Stomach (tissue), 8 donors: ENCODE measurements at regions not wholly inside any gene's neighbourhood (a gene's known extent, or its start where the extent isn't known, plus 50 kb on each side); places are given as distances from the start of the nearest gene placed in this dataset.

Experiments used
- DNase-seq, 2 donors: peaks; one replicate each; pipeline versions ENCODE4 v3.0.0 to v3.0.0-alpha.2; 2013 to 2019
- H3K27ac ChIP-seq, 5 donors: fragments of 200-600 bp in 4 of 5; sonication (generic) in 4 of 5; one replicate each; pipeline ENCODE4 v1.5.1; 2013 to 2019; ENCODE audit warnings: mild to moderate bottlenecking in 1 of 5, moderate library complexity in 1 of 5
- H3K27me3 ChIP-seq, 3 donors: fragments of 200-600 bp; sonication (generic); one replicate each; pipeline ENCODE4 v1.5.1; 2017 to 2019; ENCODE audit warnings: mixed run types in 1 of 3
- H3K36me3 ChIP-seq, 4 donors: fragments of 200-600 bp; sonication (generic); 1 replicate in 3 of 4; 2 replicates in 1 of 4; pipeline ENCODE4 v1.5.1; 2016 to 2019
- H3K4me1 ChIP-seq, 4 donors: fragments of 200-600 bp; sonication (generic); one replicate each; pipeline ENCODE4 v1.5.1; 2016 to 2019
- H3K4me3 ChIP-seq, 4 donors: fragments of 200-600 bp; sonication (generic) in 3 of 4; one replicate each; pipeline ENCODE4 v1.5.1; 2016 to 2019; ENCODE audit warnings: mild to moderate bottlenecking in 1 of 4
- H3K9me3 ChIP-seq, 4 donors: fragments of 200-600 bp; sonication (generic); one replicate each; pipeline ENCODE4 v1.5.1; 2016 to 2019
- CTCF ChIP-seq, 7 experiments: fragments of 450-650 bp in 4 of 7; fragments of 200-600 bp in 3 of 7; sonication (generic) in 3 of 7; IDR thresholded peaks; one replicate each; pipeline ENCODE4 v1.5.1; 2016 to 2019; ENCODE audit warnings: antibody characterized with exemption in 7 of 7, control low read depth in 2 of 7, mild to moderate bottlenecking in 1 of 7
- EP300 ChIP-seq: sonication (generic); formaldehyde crosslinking; IDR thresholded peaks from one replicate; pipeline ENCODE4 v1.6.1; 2017; ENCODE audit warnings: antibody characterized with exemption
- POLR2A ChIP-seq, 4 donors: fragments of 450-650 bp; IDR thresholded peaks; one replicate each; pipeline ENCODE4 v1.6.1; 2016; ENCODE audit warnings: antibody characterized with exemption in 4 of 4, control low read depth in 2 of 4, mild to moderate bottlenecking in 1 of 4, moderate library complexity in 1 of 4
- POLR2AphosphoS5 ChIP-seq, 3 donors: sonication (generic); formaldehyde crosslinking; IDR thresholded peaks; one replicate each; pipeline ENCODE4 v1.6.1; 2016; ENCODE audit warnings: antibody characterized with exemption in 3 of 3
- WGBS, 5 donors: extraction: QIAGEN DNeasy Blood & Tissue Kit in 3 of 5; methylation state at CpG; one replicate each; pipeline versions ENCODE4 v1.1.5 to v1.1.7; 2013 to 2018; 5-methylcytosine and 5-hydroxymethylcytosine counted together
- intact Hi-C: fragments of 100-400 bp; cut with DNase I; formaldehyde crosslinking; loops from one replicate; pipeline ENCODE4 v1.15.1; 2023; ENCODE audit warnings: low total_unique reads
- donor health status: healthy with polysubstance abuse.
- donor health status: Bipolar disorder and iron deficiency.
- donor health status: healthy.

- Histone ChIP-seq H3K27ac (no peak overlapping the region), H3K27me3 (no peaks in the 10 kb centered on the region), H3K36me3 (no peaks in the 10 kb centered on the region), H3K9me3 (no peaks in the 10 kb centered on the region), H3K4me3 (no peak overlapping the region), H3K4me1 (no peaks in the 10 kb centered on the region)
- DNase-seq, result peak; percentile 59 to 66
- TF ChIP-seq CTCF (IDR thresholded peaks at IDR 0.05), result peak in 3 of 7 experiments; percentile 13 to 36 (median 20)
- TF ChIP-seq POLR2AphosphoS5 (IDR thresholded peaks at IDR 0.05), result no peak
- 9 to 40% (median 18%) methylated on average over 1 of the region's 1 CpG for WGBS, 5 donors
- intact Hi-C loops, result no loop called here
Observed at GRCh38 chr13:60654415-60654814, 257.4 kb downstream of the TDRD3 start.

GRCh38 chr13:60647547-60647946 is 250.5 kb downstream of the TDRD3 start:
- Histone ChIP-seq H3K4me3 (no peak overlapping the region), H3K4me1 (no peaks in the 10 kb centered on the region), H3K27ac (no peak overlapping the region), H3K9me3 (no peaks in the 10 kb centered on the region), H3K36me3 (no peaks in the 10 kb centered on the region), H3K27me3 (no peaks in the 10 kb centered on the region)
- TF ChIP-seq POLR2AphosphoS5 (IDR thresholded peaks at IDR 0.05), result no peak
- no peak for TF ChIP-seq EP300
- no peak for TF ChIP-seq CTCF (IDR thresholded peaks at IDR 0.05)
- no peak for TF ChIP-seq POLR2A (IDR thresholded peaks at IDR 0.05)
- intact Hi-C loops, result no loop called here
- DNase-seq, result no peak

GRCh38 chr13:60646620-60647019 is 249.6 kb downstream of the TDRD3 start:
- Histone ChIP-seq H3K4me3 (no peak overlapping the region), H3K27ac (no peak overlapping the region), H3K4me1 (no peaks in the 10 kb centered on the region), H3K9me3 (no peaks in the 10 kb centered on the region), H3K27me3 (no peaks in the 10 kb centered on the region), H3K36me3 (no peaks in the 10 kb centered on the region)
- intact Hi-C loops, result no loop called here
- 74 to 81% (median 79%) methylated on average over 3 of the region's 3 CpGs for WGBS, 5 donors
- TF ChIP-seq POLR2A (IDR thresholded peaks at IDR 0.05) (no peak), POLR2AphosphoS5 (IDR thresholded peaks at IDR 0.05) (no peak), CTCF (IDR thresholded peaks at IDR 0.05) (no peak), EP300 (no peak)
- no peak for DNase-seq

GRCh38 chr13:60645676-60646075 is 248.7 kb downstream of the TDRD3 start:
- Histone ChIP-seq H3K9me3 (no peaks in the 10 kb centered on the region), H3K4me3 (no peak overlapping the region), H3K27ac (no peak overlapping the region), H3K36me3 (no peaks in the 10 kb centered on the region), H3K4me1 (no peaks in the 10 kb centered on the region), H3K27me3 (no peaks in the 10 kb centered on the region)
- intact Hi-C loops, result no loop called here
- DNase-seq, result no peak
- WGBS, 5 donors, result 27 to 58% (median 39%) methylated on average over 3 of the region's 3 CpGs
- TF ChIP-seq EP300 (no peak), POLR2A (IDR thresholded peaks at IDR 0.05) (no peak), POLR2AphosphoS5 (IDR thresholded peaks at IDR 0.05) (no peak), CTCF (IDR thresholded peaks at IDR 0.05) (no peak)

- TF ChIP-seq POLR2A (IDR thresholded peaks at IDR 0.05), result no peak
- TF ChIP-seq POLR2AphosphoS5 (IDR thresholded peaks at IDR 0.05), result no peak
- no peak for TF ChIP-seq EP300
- TF ChIP-seq CTCF (IDR thresholded peaks at IDR 0.05), result no peak
Observed at GRCh38 chr13:60642552-60642951, 245.5 kb downstream of the TDRD3 start.

More at GRCh38 chr13:60642552-60642951, 245.5 kb downstream of the TDRD3 start:
- intact Hi-C loops, result no loop called here
- Histone ChIP-seq H3K36me3 (no peaks in the 10 kb centered on the region), H3K4me1 (no peaks in the 10 kb centered on the region), H3K9me3 (no peaks in the 10 kb centered on the region), H3K27me3 (no peaks in the 10 kb centered on the region), H3K4me3 (no peak overlapping the region), H3K27ac (no peak overlapping the region)
- no peak for DNase-seq
- WGBS, 5 donors, result 37 to 54% (median 52%) methylated on average over 4 of the region's 4 CpGs
